GM13977 (cell line): ENCODE measurements at regions not wholly inside any gene's neighbourhood (a gene's known extent, or its start where the extent isn't known, plus 50 kb on each side); places are given as distances from the start of the nearest gene placed in this dataset.

Experiments
- DNase-seq: peaks from one replicate; pipeline ENCODE4 v3.0.0; 2012; ENCODE audit warnings: low spot score
- in situ Hi-C: fragments of 300-500 bp; cut with MboI; formaldehyde crosslinking; loops from one replicate; pipeline ENCODE4 v1.12.0; 2022; ENCODE audit warnings: low sequenced_read_pairs, low pct_unique_long_range_greater_than_20kb, mixed read lengths, inconsistent platforms; ENCODE audit not compliant: unreplicated experiment
- TF ChIP-seq, protein P1 (sequence below): IDR thresholded peaks from 2 replicates; pipeline ENCODE4 v1.5.1; 2012; ENCODE audit warnings: mild to moderate bottlenecking, control low read depth; ENCODE audit not compliant: insufficient read depth; ENCODE audit errors: extremely low read depth, missing control alignments

GRCh38 chr4:142983065-142983464 lies 137.0 kb upstream of the INPP4B start:
- in situ Hi-C loops, result no loop called here
- TF ChIP-seq, protein P1, sequence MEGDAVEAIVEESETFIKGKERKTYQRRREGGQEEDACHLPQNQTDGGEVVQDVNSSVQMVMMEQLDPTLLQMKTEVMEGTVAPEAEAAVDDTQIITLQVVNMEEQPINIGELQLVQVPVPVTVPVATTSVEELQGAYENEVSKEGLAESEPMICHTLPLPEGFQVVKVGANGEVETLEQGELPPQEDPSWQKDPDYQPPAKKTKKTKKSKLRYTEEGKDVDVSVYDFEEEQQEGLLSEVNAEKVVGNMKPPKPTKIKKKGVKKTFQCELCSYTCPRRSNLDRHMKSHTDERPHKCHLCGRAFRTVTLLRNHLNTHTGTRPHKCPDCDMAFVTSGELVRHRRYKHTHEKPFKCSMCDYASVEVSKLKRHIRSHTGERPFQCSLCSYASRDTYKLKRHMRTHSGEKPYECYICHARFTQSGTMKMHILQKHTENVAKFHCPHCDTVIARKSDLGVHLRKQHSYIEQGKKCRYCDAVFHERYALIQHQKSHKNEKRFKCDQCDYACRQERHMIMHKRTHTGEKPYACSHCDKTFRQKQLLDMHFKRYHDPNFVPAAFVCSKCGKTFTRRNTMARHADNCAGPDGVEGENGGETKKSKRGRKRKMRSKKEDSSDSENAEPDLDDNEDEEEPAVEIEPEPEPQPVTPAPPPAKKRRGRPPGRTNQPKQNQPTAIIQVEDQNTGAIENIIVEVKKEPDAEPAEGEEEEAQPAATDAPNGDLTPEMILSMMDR, result no peak

GRCh38 chr4:142983589-142983988 lies 137.5 kb upstream of the INPP4B start:
- TF ChIP-seq, protein P1, result no peak
- in situ Hi-C loops, result no loop called here
- no peak for DNase-seq

More at GRCh38 chr4:142983065-142983464, 137.0 kb upstream of the INPP4B start:
- no peak for DNase-seq

GRCh38 chr4:142984871-142985585 lies 138.9 kb upstream of the INPP4B start:
- in situ Hi-C loops, result no loop called here
- DNase-seq, result no peak
- TF ChIP-seq, protein P1, result peak; percentile 20

DNA sequence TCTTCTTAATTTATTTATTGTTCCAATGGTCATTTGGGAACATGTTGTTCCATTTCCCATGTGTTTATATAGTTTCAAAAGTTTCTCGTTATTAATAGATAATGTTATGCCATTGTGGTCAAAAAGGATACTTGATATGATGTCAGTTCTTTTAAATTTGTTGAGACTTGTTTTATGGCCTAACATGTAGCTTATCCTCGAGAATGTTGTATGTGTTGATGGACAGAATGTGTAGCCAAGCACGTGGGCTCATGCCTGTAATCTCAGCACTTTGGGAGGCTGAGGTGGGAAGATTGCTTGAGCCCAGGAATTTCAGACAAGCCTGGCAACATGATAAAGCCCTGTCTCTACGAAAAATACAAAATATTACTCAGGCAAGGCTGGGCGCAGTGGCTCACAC lies 168.5 kb upstream of the USP38 start:
- TF ChIP-seq, protein P1, result no peak
- DNase-seq, result no peak
- in situ Hi-C loops, result no loop called here

- in situ Hi-C loops, result no loop called here
- TF ChIP-seq, protein P1, result no peak
- no peak for DNase-seq
Observed at GRCh38 chr4:143017210-143017609, 167.5 kb upstream of the USP38 start.

GRCh38 chr4:143019351-143019750 lies 165.4 kb upstream of the USP38 start:
- no peak for DNase-seq
- TF ChIP-seq, protein P1, result no peak
- in situ Hi-C loops, result no loop called here
